GM12872 (cell line): ENCODE measurements at regions not wholly inside any gene's neighbourhood (a gene's known extent, or its start where the extent isn't known, plus 50 kb on each side); places are given as distances from the start of the nearest gene placed in this dataset.

Experiments used
- TF ChIP-seq, protein P1 (sequence below): IDR thresholded peaks from 3 replicates; pipeline ENCODE4 v1.5.1; 2011; ENCODE audit warnings: low read depth, mild to moderate bottlenecking, low read length, moderate library complexity; ENCODE audit not compliant: insufficient read depth

- TF ChIP-seq, protein P1, sequence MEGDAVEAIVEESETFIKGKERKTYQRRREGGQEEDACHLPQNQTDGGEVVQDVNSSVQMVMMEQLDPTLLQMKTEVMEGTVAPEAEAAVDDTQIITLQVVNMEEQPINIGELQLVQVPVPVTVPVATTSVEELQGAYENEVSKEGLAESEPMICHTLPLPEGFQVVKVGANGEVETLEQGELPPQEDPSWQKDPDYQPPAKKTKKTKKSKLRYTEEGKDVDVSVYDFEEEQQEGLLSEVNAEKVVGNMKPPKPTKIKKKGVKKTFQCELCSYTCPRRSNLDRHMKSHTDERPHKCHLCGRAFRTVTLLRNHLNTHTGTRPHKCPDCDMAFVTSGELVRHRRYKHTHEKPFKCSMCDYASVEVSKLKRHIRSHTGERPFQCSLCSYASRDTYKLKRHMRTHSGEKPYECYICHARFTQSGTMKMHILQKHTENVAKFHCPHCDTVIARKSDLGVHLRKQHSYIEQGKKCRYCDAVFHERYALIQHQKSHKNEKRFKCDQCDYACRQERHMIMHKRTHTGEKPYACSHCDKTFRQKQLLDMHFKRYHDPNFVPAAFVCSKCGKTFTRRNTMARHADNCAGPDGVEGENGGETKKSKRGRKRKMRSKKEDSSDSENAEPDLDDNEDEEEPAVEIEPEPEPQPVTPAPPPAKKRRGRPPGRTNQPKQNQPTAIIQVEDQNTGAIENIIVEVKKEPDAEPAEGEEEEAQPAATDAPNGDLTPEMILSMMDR = no peak
Measured at GRCh38 chr2:183458460-183458859, 334.2 kb downstream of the NUP35 start.

GRCh38 chr2:183459466-183459865 lies 335.2 kb downstream of the NUP35 start:
- TF ChIP-seq, protein P1 = no peak

- TF ChIP-seq, protein P1 = no peak
Measured at GRCh38 chr2:183463821-183464220, 339.6 kb downstream of the NUP35 start.

GRCh38 chr2:183465048-183465447 lies 340.8 kb downstream of the NUP35 start:
- TF ChIP-seq, protein P1 = no peak

DNA sequence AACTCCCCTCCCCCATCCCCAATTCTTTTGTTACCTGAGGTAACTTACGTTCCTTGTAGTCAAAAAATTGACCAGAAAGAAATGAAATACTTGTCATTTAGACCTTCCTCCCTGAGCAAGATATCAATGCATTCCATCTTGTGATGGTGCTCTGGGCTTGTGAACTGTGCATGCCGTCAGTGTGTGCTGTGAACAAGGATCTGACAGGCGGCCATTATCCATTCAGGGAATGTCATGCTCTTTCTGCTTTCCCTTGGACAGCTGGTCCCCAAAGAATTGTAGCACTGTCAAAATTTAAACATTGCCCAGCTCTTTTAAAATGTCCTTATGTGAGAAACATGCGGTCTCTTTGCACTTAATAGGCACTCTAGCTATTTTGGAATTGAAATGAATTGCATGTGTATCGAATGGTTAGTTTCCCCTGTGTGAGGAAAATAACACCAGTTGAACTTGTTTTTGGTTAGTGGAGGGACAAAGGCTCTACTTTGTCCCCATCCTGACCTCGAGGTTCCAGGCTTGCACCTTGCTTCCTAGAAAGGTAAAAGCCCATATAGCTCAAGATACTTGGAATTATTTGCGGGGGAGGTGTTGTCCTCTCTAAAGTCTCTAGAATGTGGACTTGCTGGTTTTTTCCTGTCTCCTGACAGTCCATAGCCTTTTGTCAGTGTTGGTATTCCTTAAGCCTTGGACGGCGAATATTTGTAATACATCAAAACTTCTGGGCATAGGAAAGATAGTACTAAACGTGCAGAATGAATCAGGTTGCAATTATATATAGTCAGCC lies 350.9 kb downstream of the NUP35 start:
- TF ChIP-seq, protein P1 = no peak

DNA sequence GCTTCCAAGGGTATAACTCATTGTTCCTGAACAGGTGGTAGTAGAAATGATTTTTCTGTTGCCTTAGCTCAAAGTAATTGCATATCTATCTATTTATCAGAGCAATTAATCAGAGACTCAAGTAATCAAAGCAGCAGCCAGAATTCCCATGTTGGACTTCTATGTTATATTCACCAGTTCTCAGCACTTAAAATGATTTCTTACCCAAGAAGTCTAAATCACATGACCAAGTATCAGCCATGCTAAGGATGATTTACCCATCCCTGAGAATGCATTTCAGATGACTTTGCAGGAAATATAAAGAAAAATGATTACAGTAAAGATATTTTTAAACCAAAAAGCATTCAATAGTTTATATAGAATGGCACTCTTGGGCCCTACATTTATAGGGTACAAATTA lies 352.2 kb downstream of the NUP35 start:
- TF ChIP-seq, protein P1 = no peak

GRCh38 chr2:183477296-183477695 lies 353.1 kb downstream of the NUP35 start:
- TF ChIP-seq, protein P1 = no peak
